ENCODE measurements at regions not wholly inside any gene's neighbourhood (a gene's known extent, or its start where the extent isn't known, plus 50 kb on each side); places are given as distances from the start of the nearest gene placed in this dataset.

- intact Hi-C loops (cut with micrococcal nuclease), result no loop called here
- FAIRE-seq, result no peak
Measured at GRCh38 chr10:113407218-113407617, 145.6 kb upstream of the HABP2 start.

More at GRCh38 chr10:113407218-113407617, 145.6 kb upstream of the HABP2 start:
- no peaks in the 10 kb centered on the region for H4K20me1 ChIP-seq (replicated peaks; ENCODE audit: control insufficient read depth, insufficient read depth, low read length)
- no peaks in the 10 kb centered on the region for H3K27me3 ChIP-seq (ENCODE audit: control insufficient read depth in 2 of 2, insufficient read depth in 2 of 2, low read length in 2 of 2)
- in situ Hi-C loops (cut with MboI), result no loop called here
- no TSS peak for BruUV-seq (replicated peaks)
- CTCF ChIA-PET (ENCODE audit: low intra/inter-chr PET ratio), result no interaction called here
- DNase-seq (ENCODE audit: extremely low read depth in 1 of 4, low spot score in 3 of 4) (no peak), ATAC-seq (no peak)
- no peak overlapping the region for H2AFZ ChIP-seq (ENCODE audit: low read depth, low read length)
- no peak overlapping the region for H3K4me2 ChIP-seq (ENCODE audit: insufficient read depth, low read length)
- no peaks in the 10 kb centered on the region for H3K4me1 ChIP-seq (replicated peaks in 1 of 2; ENCODE audit: control insufficient read depth in 2 of 2, insufficient read depth in 2 of 2, low read length in 2 of 2)
- no peaks in the 10 kb centered on the region for H3K9me1 ChIP-seq (ENCODE audit: control insufficient read depth, insufficient read depth, low read length)
- TF ChIP-seq ZNF124 (CRISPR knock-in tag; IDR thresholded peaks at IDR 0.05) (no peak), ZNF717 (CRISPR knock-in tag; IDR thresholded peaks at IDR 0.05) (no peak), ZFP91 (CRISPR knock-in tag; IDR thresholded peaks at IDR 0.05) (no peak), ETV5 (CRISPR knock-in tag; IDR thresholded peaks at IDR 0.05; ENCODE audit: low read depth) (no peak), KDM4B (IDR thresholded peaks at IDR 0.05; ENCODE audit: borderline replicate concordance in 2 of 2, low read depth in 1 of 2) (no peak), FOXA3 (CRISPR knock-in tag; conservative IDR thresholded peaks at IDR 0.05 in 1 of 2, IDR thresholded peaks at IDR 0.05 in 1 of 2) (no peak), BRD9 (IDR thresholded peaks at IDR 0.05; ENCODE audit: low read depth, partially characterized antibody) (no peak), OTX1 (CRISPR knock-in tag; IDR thresholded peaks at IDR 0.05) (no peak), CTCFL (IDR thresholded peaks at IDR 0.05; ENCODE audit: borderline replicate concordance, insufficient read depth, low read depth, low read length, poor library complexity, severe bottlenecking) (no peak), ZNF766 (CRISPR knock-in tag; conservative IDR thresholded peaks at IDR 0.05) (no peak), ZNF398 (CRISPR knock-in tag; IDR thresholded peaks at IDR 0.05) (no peak), SAP30 (IDR thresholded peaks at IDR 0.05; ENCODE audit: borderline replicate concordance, insufficient read depth, low read depth, low read length, poor library complexity, severe bottlenecking) (no peak), CEBPG (CRISPR knock-in tag; IDR thresholded peaks at IDR 0.05) (no peak), CEBPG (tag; conservative IDR thresholded peaks at IDR 0.05 in 1 of 2, IDR thresholded peaks at IDR 0.05 in 1 of 2) (no peak), SREBF2 (CRISPR knock-in tag; IDR thresholded peaks at IDR 0.05) (no peak), MXD1 (CRISPR knock-in tag; IDR thresholded peaks at IDR 0.05; ENCODE audit: borderline replicate concordance, poor library complexity, severe bottlenecking) (no peak)
- H3K27ac ChIP-seq (ENCODE audit: extremely low read depth, low read depth, low read length), result no peak overlapping the region
- H3K79me2 ChIP-seq (ENCODE audit: control insufficient read depth, insufficient read depth, low read length), result no peaks in the 10 kb centered on the region
- H3K36me3 ChIP-seq (ENCODE audit: control insufficient read depth, insufficient read depth, low read length), result no peaks in the 10 kb centered on the region
- no peaks in the 10 kb centered on the region for H3K9me3 ChIP-seq (replicated peaks; ENCODE audit: control insufficient read depth, insufficient read depth, low read depth, low read length)
- no peak overlapping the region for H3K4me3 ChIP-seq
- POLR2A ChIA-PET, result no interaction called here
- no peak overlapping the region for H3K9ac ChIP-seq (ENCODE audit: insufficient read depth in 1 of 2, low read depth in 2 of 2, low read length in 2 of 2)
- WGBS (ENCODE audit: insufficient coverage, low coverage, missing lambda C conversion rate), result 0% methylated on average over 7 of the region's 7 CpGs

All from K562 (cell line).